NB4 (cell line): ENCODE measurements at regions not wholly inside any gene's neighbourhood (a gene's known extent, or its start where the extent isn't known, plus 50 kb on each side); places are given as distances from the start of the nearest gene placed in this dataset.

Experiments
- DNase-seq: peaks from one replicate; pipeline ENCODE4 v3.0.0; 2010; ENCODE audit warnings: low read depth
- H3K4me3 ChIP-seq: one replicate; pipeline ENCODE4 v1.5.1; 2011; ENCODE audit warnings: mild to moderate bottlenecking, low read depth, low read length, moderate library complexity
- MAX ChIP-seq: IDR thresholded peaks from 2 replicates; pipeline ENCODE4 v1.6.1; 2011; ENCODE audit warnings: low read depth, low read length
- MYC ChIP-seq: IDR thresholded peaks from 2 replicates; pipeline ENCODE4 v1.6.1; 2011; ENCODE audit warnings: low read depth, low read length
- POLR2A ChIP-seq: IDR thresholded peaks from 2 replicates; pipeline ENCODE4 v1.6.1; 2011; ENCODE audit warnings: mild to moderate bottlenecking; ENCODE audit not compliant: insufficient read length; ENCODE audit errors: extremely low read depth
- TF ChIP-seq, protein P1 (sequence below): IDR thresholded peaks from one replicate; pipeline ENCODE4 v1.5.1; 2012; ENCODE audit warnings: low read depth, low read length

- TF ChIP-seq MAX: no peak
- TF ChIP-seq, protein P1, sequence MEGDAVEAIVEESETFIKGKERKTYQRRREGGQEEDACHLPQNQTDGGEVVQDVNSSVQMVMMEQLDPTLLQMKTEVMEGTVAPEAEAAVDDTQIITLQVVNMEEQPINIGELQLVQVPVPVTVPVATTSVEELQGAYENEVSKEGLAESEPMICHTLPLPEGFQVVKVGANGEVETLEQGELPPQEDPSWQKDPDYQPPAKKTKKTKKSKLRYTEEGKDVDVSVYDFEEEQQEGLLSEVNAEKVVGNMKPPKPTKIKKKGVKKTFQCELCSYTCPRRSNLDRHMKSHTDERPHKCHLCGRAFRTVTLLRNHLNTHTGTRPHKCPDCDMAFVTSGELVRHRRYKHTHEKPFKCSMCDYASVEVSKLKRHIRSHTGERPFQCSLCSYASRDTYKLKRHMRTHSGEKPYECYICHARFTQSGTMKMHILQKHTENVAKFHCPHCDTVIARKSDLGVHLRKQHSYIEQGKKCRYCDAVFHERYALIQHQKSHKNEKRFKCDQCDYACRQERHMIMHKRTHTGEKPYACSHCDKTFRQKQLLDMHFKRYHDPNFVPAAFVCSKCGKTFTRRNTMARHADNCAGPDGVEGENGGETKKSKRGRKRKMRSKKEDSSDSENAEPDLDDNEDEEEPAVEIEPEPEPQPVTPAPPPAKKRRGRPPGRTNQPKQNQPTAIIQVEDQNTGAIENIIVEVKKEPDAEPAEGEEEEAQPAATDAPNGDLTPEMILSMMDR: no peak
- TF ChIP-seq MYC: no peak
- TF ChIP-seq POLR2A: no peak
- H3K4me3 ChIP-seq: no peak overlapping the region
- no peak for DNase-seq
Measured at GRCh38 chr12:29072631-29073030, 76.4 kb upstream of the FAR2 start.

DNA sequence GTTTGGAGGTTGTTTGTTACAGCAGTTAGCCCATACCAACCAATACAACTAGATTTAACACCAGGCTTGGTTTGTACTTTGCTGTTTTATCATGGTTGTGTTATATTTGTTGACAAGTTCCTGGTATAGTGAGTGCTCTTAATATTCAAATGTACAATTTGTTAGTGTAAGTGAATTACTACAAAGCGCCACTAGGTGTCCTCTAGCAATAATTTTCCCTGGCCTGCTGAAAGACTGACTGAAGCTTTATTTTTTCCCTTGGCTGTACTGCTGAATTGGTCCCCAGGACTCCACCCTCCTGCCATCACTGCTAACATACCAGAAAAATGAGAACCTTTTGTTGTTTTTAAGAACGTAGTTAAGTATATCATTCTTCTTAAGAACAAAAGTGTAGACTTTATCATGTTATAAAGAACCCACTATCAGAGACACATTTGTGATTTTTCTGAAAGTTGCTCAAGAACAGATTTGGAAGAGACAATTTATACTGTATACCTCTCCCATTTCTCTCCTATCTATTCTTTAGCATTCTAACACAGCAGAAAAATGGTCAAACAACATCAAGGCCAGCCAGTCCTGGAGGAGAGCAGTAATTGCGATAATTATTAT is 75.3 kb upstream of the FAR2 start:
- DNase-seq: peak; percentile 80
- TF ChIP-seq, protein P1: peak; percentile 83
- no peak for TF ChIP-seq MAX
- peak; percentile 43; the same call in 1 of the 2 replicates for TF ChIP-seq MYC

GRCh38 chr12:29081101-29081500 is 68.0 kb upstream of the FAR2 start:
- H3K4me3 ChIP-seq: no peak overlapping the region
- TF ChIP-seq POLR2A: no peak
- no peak for TF ChIP-seq MYC
- TF ChIP-seq MAX: no peak
- TF ChIP-seq, protein P1: no peak
- DNase-seq: no peak

More for the DNA sequence above, 75.3 kb upstream of the FAR2 start:
- no peak overlapping the region for H3K4me3 ChIP-seq

- DNase-seq: no peak
- H3K4me3 ChIP-seq: no peak overlapping the region
- TF ChIP-seq MYC: no peak
- TF ChIP-seq, protein P1: no peak
- no peak for TF ChIP-seq POLR2A
- TF ChIP-seq MAX: no peak
Measured at GRCh38 chr12:29082522-29082921, 66.6 kb upstream of the FAR2 start.

DNA sequence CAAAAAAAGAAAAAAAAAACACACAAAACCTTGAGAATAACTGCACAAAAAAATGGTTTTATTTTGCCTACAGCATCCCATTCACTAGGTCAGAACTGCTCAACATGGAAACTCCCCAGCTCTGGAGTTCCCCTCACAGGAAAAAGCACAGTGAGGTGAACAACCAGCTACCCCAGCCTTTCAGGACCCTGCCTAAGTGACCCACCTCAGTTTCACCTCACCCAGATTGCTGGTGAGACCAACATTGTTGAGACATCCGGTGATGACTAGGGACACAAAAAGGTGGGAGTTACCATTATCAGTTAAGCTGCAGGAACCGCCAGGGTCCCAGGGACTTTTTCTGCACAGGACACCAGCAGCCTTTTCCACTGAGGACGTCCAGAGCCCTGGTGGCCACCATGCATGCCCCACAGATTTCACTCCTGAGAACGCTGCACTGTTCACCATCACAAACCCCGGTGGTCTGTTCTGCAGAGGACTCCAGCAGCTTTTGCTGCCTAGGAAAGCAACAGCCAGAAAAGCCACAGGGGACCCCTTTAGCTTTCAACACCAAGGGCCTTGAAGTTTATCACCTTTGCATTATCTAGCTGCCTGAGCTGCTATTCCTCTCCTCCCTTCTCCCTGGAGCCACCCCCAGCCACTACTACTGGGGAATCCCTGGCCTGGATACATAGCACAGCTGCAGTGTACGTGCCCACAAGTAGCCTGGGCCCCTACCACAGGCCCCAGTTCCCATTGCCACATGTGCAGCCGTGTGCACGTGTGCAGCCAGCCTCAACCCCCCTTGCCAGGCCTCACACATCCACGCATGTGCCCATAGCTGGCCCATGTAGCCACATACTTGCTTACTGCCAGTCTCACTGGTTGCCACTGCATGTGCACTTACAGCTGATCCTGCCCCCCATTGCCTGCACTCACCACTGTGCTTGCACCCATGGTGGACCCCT is 62.5 kb upstream of the FAR2 start:
- H3K4me3 ChIP-seq: no peak overlapping the region
- no peak for DNase-seq

More for the DNA sequence above, 62.5 kb upstream of the FAR2 start:
- TF ChIP-seq, protein P1: no peak
